NB4 (cell line): ENCODE measurements at regions not wholly inside any gene's neighbourhood (a gene's known extent, or its start where the extent isn't known, plus 50 kb on each side); places are given as distances from the start of the nearest gene placed in this dataset.

Experiments used
- CTCF ChIP-seq: IDR thresholded peaks from one replicate; pipeline ENCODE4 v1.5.1; 2012; ENCODE audit warnings: low read depth, low read length
- MAX ChIP-seq: IDR thresholded peaks from 2 replicates; pipeline ENCODE4 v1.6.1; 2011; ENCODE audit warnings: low read depth, low read length
- MYC ChIP-seq: IDR thresholded peaks from 2 replicates; pipeline ENCODE4 v1.6.1; 2011; ENCODE audit warnings: low read depth, low read length

GRCh38 chr2:66772618-66773017 lies 337.7 kb downstream of the MEIS1 start:
- TF ChIP-seq CTCF, result no peak
- TF ChIP-seq MAX, result no peak
- no peak for TF ChIP-seq MYC
